ENCODE measurements at regions not wholly inside any gene's neighbourhood (a gene's known extent, or its start where the extent isn't known, plus 50 kb on each side); places are given as distances from the start of the nearest gene placed in this dataset.

DNA sequence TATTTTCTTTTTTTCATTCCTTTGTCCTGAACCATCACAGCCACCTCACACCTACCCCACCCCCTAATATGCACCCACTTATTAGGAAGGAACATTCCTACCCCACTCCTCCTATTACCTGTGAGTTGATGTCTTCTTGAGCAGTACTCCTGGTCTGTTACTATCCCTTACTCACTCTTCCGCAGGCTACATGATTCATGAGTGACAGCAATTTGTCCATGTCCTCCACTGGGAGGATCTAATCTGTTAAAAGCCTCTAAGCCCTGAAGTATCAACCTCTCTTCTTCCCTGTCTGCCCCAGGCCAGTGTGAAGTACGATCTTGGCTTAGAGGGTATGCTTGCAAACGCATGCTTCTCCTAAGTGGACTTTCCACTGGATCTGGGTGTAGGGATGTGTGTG is 75.6 kb upstream of the RFX8 start:
- no peak for DNase-seq

DNA sequence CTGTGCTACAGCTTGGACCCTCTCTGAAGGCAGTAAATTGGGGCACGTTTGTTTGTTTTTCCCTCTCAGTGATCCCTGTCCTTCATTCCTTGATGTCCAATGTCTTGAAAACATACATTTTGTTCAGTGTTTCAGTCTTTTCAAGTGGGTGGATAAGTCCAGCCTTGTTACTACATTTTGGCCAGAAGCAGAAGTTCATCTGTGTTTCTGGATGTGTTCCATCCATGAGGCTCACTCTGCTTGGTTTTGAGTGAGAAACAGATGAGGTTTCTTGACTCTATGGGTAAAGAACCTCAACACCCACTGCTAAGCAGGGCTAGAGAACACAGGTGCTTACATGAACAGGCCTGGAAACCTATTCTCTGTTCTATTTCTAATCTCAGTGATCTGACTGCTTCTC is 74.5 kb upstream of the RFX8 start:
- DNase-seq = no peak

DNA sequence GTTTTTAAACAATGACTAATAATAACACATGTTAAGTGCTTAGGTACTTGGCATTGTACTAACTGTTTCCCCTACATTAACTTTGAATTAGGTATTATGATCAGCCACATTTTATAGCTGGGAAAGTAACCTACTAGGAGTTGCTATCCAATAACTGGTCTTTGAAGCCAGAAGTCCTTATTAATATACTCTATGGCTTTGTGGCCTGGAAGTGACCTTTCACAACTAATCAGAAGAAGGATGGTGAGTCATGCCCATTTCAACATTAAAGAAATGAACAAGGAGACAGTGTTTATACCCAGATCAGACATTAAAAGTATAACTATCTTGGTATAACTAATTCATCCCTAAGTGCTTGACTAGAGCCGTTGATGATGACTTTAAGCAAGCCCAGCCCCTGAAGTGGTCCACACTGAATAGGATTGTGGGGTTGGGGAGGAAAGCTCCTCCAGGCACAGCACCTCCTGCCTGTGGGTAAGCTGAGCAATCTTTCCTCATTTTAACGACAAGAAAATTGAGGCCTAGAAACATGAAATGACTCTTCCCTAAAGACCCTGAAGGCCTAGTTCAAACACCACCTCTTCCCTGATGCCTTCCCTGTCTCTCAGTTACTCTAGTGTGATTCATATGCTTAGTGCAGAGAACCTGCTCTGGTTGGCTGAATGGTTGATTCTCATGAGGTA is 71.6 kb upstream of the RFX8 start:
- DNase-seq = no peak

DNA sequence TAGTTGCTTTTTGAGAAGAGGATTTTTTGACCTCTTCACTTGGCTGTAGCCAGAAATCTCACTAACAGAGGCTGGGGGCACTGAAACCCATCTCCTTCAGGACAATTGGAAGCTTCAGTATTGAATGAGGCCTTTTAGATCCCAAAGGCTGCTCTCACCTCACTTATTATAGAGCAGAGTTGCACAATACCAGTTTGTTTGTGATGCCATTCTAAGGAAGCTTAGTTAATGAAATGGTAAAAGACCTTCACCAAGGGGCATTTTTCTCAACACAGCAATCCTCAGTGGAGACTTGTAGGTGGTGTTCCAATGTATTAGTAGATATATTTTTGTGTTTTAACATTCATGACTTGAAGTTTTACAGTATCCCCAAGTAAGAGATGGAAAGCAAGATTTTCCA is 71.0 kb upstream of the RFX8 start:
- no peak for DNase-seq

DNA sequence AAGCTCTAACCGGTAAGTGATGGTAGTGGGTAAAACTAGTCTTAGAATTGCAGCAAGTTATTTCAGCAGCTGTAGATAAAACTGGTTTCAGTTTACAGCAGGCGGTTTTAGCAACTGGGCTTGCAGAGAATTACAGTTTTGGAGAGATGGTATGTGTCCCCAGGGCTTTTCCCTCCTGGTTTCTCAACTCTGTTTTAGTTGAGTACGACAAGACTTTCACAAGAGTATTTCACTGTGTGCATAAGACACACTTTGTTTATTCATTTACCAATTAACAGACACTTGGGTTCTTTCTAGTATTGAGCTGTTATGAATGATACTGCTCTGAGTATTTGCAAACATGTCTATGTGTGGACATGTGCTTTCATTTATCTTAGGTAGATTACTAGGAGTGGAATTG is 65.6 kb upstream of the RFX8 start:
- no peak for DNase-seq

DNA sequence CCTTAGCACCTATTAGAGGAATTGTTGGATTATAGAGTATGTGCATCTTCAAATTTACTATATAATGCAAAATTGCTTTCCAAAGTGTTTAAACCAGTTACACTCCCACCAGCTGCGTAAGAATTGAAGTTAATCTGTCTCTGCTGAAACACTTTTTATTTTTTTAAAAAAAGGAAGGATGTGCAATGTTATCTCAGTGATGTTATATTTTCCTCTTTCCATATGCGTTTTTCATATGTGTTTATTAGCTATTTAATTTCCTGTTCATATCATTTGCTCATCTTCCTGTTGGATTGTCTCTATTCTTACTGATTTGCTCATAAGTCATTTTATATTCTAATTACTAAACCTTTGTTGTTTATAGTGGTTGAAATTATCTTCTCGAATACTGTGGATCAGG is 63.2 kb upstream of the RFX8 start:
- DNase-seq = no peak

DNA sequence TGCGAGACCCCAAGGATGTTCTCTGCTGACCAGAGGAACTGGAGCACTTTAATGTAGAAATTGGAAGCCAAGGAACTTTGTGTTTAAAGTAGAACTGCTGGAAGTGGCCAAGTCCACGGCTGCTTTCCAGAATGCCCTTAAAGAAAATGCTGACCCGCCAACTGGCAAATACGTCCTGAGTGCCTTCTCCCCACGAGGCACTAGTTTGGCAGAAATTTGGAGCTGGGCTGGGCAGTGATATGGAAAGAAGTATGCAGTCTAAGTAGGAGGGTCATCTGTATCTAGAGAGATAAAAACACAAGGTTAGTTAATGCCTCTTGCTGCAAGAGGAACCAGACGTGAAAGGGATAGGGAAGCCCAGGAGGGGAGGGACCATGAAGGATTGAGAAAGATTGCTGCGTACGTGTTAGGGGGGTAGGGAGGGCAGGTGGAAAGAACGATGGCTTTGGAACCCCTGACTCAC is 59.3 kb upstream of the RFX8 start:
- no peak for DNase-seq

DNA sequence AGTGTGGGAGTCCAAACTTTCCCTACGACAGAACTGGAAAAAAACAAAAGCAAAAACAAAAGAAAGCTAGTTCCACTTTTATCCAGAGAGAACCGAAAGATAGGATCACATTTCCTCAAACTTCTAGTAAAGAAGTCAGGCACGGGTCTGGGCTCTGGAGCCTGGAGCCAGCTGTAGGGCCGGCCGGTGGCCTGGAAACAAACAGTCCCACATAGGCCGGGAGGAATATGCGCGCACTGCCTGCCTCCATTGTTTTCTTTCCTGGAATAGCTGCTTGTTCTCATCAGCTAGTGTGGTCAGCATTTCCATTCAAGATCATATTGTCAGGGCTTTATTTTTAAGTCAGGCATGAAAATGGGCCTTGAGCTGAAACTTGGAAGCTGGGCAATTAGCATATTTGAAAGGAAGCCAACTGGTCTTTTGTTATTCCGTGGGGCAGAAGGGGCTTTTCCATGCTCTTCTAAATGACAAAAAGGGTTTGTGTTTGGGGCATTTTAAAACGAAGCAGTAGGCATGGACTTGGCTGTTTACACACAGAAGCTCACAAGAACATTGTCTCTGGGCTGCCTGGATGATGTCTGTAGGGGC is 58.7 kb upstream of the RFX8 start:
- DNase-seq = no peak

DNA sequence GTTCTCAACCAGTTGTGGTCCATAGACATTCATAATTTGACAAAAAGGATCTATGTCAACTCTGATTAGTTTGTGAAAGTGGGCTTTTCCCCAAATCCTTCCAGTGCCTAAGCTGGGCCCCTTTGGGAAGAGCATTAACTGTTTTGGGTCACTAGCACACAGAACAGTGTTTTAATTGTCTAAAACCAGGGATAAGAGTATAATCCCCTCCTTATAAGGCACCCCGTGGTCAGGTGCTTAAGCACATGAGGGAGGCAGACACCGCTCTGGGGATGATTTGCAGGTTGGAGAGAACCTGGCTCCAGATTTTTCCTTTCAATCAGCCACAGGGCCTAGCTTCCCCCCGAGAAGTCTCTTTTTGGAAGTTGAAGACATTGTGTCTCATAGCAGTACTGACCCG is 53.6 kb upstream of the RFX8 start:
- no peak for DNase-seq

DNA sequence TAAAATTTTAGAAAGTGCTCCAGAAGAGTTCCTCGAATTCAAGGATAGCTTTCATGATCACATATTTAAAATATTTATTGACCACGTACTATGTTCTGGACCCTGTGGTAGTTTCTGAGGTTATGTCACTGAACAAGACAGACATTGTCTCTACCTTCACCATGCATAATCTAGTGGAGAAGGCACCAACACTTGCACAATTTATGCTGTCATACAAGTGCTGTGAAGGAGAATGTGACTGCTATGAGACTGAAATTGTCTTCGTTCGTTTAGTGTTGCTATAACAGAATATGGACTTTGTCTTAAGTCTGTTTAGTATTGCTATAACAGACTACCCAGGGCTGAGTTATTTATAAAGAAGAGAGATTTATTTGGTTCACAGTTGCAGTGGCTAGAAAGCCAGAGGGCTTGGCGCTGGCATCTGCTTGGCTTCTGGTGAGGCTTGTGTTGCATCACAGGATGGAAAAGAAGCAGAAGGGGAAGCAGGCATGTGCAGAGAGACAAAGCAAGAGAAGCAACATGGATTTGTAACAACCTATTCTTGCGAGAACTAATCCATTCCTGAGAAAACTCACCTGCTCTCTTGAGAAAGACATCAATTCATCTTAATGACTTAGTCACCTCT is 50.0 kb upstream of the RFX8 start:
- DNase-seq = no peak

All from activated CD4-positive, alpha-beta T cell treated with anti-CD3 and anti-CD28 coated beads for 48 hours (primary cell).